Cardiac muscle cell (in vitro differentiated cells and primary cell): ENCODE measurements at regions not wholly inside any gene's neighbourhood (a gene's known extent, or its start where the extent isn't known, plus 50 kb on each side); places are given as distances from the start of the nearest gene placed in this dataset.

Experiments used
- DNase-seq, 2 donors: peaks; one replicate each; pipeline versions ENCODE4 v3.0.0 to v3.0.0-alpha.2; 2010 to 2017; ENCODE audit warnings: low read depth in 1 of 2, low spot score in 1 of 2
- H3K27ac ChIP-seq: fragments of 200-600 bp; sonication (generic); 2 replicates; pipeline ENCODE4 v1.5.1; 2016
- H3K27me3 ChIP-seq: fragments of 200-600 bp; sonication (generic); 2 replicates; pipeline ENCODE4 v1.6.0; 2016; ENCODE audit warnings: control low read depth
- H3K36me3 ChIP-seq: fragments of 200-600 bp; sonication (generic); 2 replicates; pipeline ENCODE4 v1.5.1; 2016; ENCODE audit warnings: control low read depth
- H3K4me1 ChIP-seq: fragments of 200-600 bp; sonication (generic); 2 replicates; pipeline ENCODE4 v1.8.1; 2017; ENCODE audit warnings: low read depth, mild to moderate bottlenecking, mixed run types
- H3K4me3 ChIP-seq: fragments of 200-600 bp; sonication (generic); 2 replicates; pipeline ENCODE4 v1.5.1; 2016; ENCODE audit warnings: mild to moderate bottlenecking
- H3K9me3 ChIP-seq: fragments of 200-600 bp; sonication (generic); 2 replicates; pipeline ENCODE4 v1.5.1; 2017; ENCODE audit warnings: low read depth, mild to moderate bottlenecking, control low read depth
- CTCF ChIP-seq: IDR thresholded peaks from 2 replicates; pipeline ENCODE4 v1.5.1; 2012; ENCODE audit warnings: low read depth, mild to moderate bottlenecking, low read length

- no peak for TF ChIP-seq CTCF
- Histone ChIP-seq H3K4me1 (no peaks in the 10 kb centered on the region), H3K27me3 (peaks cover 92% of the 10 kb centered on the region), H3K36me3 (no peaks in the 10 kb centered on the region), H3K9me3 (no peaks in the 10 kb centered on the region), H3K4me3 (no peak overlapping the region), H3K27ac (no peak overlapping the region)
- DNase-seq: peak in 1 of 2 donors; percentile 30
Observed at GRCh38 chr1:22387919-22388580, 63.6 kb upstream of the ZBTB40 start.

DNA sequence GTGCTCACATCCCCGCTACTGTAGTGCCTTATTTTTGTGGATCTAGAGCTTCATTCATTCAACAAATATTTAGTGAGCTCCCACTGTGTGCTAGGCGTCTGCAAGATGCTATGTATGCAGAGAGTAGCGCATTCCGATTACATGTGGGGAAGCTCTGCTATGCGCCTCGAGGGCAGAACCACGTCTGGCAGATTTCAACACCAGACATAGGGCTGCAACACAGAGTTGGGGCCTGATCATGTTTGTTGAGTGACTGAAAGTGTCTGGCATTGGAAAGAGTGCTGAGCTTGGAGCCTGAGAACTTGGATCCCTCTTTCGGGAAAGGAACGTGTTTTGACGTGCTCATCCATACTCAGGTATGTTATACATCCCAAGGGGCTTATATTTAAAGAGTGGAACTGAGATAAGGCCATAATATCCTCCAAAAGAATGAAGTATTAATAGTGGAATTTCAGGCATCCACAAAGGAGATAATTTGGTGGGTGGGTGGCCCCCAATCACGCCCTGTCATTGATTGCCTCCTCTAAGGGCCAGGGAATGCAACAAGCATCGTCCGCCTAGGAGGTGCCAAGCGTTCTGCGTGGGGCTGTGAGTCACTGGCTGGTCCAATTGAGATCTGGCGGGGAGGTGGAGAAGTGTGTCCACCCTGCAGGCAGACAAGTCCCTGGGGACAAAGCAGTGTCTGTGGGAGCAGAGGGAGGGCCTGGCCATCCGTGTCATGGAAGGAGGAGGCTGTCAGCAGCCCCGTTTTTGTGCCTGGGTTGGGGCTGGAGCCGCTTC lies 62.8 kb upstream of the ZBTB40 start:
- H3K27me3 ChIP-seq: peaks cover 92% of the 10 kb centered on the region
- peak in 1 of 2 donors; percentile 71 for DNase-seq
- no peaks in the 10 kb centered on the region for H3K4me1 ChIP-seq
- no peak overlapping the region for H3K4me3 ChIP-seq
- no peak for TF ChIP-seq CTCF
- H3K9me3 ChIP-seq: no peaks in the 10 kb centered on the region
- H3K36me3 ChIP-seq: no peaks in the 10 kb centered on the region
- H3K27ac ChIP-seq: no peak overlapping the region

DNA sequence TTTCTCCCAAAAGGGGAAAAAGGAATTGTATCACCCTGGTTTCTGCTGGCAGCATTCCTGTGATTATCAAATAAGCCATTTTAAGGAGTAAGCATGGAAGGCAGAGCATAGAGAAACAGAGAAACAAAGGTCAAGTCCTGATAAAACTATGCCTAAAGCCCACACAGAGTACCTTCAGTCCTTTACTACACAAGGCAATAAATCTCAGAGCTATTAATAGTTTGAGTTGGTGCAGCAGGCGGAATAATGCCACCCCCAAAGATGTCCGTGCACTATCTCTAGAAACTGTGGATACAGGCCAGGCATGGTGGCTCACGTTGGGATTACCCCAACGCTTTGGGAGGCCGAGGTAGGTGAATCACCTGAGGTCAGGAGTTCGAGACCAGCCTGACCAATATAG lies 58.1 kb upstream of the ZBTB40 start:
- no peaks in the 10 kb centered on the region for H3K9me3 ChIP-seq
- peaks cover 94% of the 10 kb centered on the region for H3K27me3 ChIP-seq

GRCh38 chr1:22398656-22399420 lies 52.8 kb upstream of the ZBTB40 start:
- Histone ChIP-seq H3K36me3 (no peaks in the 10 kb centered on the region), H3K27ac (no peak overlapping the region), H3K4me3 (no peak overlapping the region), H3K4me1 (no peaks in the 10 kb centered on the region), H3K9me3 (no peaks in the 10 kb centered on the region), H3K27me3 (peaks cover 94% of the 10 kb centered on the region)
- no peak for TF ChIP-seq CTCF
- peak in 1 of 2 donors; percentile 49 for DNase-seq

More for the DNA sequence above, 58.1 kb upstream of the ZBTB40 start:
- no peak for DNase-seq
- Histone ChIP-seq H3K4me3 (no peak overlapping the region), H3K4me1 (no peaks in the 10 kb centered on the region), H3K36me3 (no peaks in the 10 kb centered on the region), H3K27ac (no peak overlapping the region)
- TF ChIP-seq CTCF: no peak

DNA sequence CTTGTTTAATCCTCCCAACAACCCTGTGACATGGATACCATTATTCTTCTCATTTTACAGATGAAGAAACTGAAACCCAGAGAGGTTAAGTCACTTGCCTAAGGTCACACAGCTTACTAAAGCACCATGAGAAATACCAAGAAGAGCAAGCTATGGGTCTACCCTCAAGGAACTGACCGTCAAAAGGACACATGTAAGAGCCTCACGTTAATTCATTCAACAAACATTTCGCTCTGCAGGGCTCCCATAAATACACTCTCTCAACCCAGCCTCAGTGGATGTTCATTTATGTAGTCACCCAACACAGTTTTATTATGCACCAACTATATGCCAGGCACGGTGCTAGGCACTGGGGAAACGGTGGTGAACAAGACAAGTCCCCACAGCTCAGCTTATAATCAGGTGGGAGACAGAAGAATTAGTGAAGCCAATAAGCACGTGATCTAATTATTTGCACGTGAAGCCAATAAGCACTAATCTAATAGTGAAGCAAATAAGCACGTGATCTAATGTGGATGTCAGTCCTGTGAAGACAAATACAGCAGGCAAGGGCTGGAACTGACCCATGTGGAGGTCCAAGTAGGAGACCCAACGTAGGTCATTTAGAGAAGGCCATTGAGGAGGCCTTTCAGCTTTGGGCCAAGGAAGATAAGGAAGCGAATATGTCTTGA lies 52.1 kb upstream of the ZBTB40 start:
- no peaks in the 10 kb centered on the region for H3K36me3 ChIP-seq
- H3K27me3 ChIP-seq: peaks cover 94% of the 10 kb centered on the region
- no peaks in the 10 kb centered on the region for H3K4me1 ChIP-seq
- no peak for DNase-seq
- no peak for TF ChIP-seq CTCF
- H3K27ac ChIP-seq: no peak overlapping the region
- no peaks in the 10 kb centered on the region for H3K9me3 ChIP-seq
- H3K4me3 ChIP-seq: no peak overlapping the region
